HuH-7.5 (cell line): ENCODE measurements at regions not wholly inside any gene's neighbourhood (a gene's known extent, or its start where the extent isn't known, plus 50 kb on each side); places are given as distances from the start of the nearest gene placed in this dataset.

ENCODE experiments used
- DNase-seq: peaks from one replicate; pipeline ENCODE4 v3.0.0; 2011; ENCODE audit warnings: low spot score

DNA sequence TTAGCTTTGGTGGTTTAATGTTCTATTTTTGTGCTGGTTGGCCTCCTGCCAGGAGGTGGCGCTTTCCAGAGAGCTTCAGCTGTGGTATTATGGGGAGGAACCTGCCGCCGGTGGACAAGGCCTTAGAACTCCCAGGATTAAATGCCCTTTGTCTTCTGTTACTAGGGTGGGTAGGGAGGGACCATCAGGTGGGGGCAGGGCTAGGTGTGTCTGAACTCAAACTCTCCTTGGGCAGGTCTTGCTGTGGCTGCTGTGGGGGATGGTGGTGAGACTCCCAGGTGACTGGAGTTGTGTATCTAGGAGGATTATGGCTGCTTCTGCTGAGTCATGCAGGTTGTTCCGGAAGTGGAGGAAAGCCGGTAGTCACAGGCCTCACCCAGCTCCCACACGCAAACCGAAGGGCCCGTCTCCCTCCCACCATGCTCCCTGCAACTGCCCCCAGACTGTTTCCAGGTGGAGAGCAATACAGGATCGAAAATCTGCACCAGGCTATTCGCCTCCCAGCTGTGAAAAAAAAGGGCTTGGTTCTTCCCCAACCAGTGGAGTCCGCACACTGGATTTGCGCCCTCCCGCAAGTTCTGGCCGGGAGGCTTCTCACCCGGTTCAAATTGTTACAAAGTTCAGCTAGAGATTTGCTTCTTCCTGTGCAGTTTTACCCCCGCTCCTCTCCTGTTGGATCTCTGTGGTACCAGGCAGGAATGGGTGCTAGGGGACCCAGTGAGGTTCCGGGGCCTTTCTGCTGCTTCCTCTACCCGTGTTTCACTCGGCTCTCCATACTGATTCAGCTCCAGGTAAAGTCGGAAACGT lies 220.5 kb downstream of the CENPF start:
- DNase-seq: no peak

- DNase-seq: no peak
Observed at GRCh38 chr1:214824763-214825162, 221.8 kb downstream of the CENPF start.

DNA sequence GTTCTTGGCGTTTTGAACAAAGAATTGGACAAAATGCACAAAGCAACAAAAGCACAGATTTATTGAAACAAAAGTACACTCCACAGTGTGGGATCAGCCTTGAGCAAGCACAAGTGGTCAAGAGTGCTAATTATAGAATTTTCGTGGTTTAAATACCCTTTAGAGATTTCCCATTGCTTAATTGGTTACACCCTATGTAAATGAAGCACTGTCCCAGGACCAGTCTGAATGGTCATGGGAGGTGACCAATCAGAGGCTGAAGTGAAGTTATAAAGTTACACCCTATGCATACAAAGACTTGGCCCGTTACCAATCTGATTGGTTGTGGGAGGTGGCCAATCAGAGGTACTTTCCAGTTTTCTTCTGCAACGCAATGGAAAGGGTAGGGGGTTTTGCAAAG lies 223.6 kb downstream of the CENPF start:
- DNase-seq: no peak

GRCh38 chr1:214827883-214828282 lies 224.9 kb downstream of the CENPF start:
- no peak for DNase-seq

- DNase-seq: no peak
Observed at GRCh38 chr1:214830941-214831340, 227.9 kb downstream of the CENPF start.

DNA sequence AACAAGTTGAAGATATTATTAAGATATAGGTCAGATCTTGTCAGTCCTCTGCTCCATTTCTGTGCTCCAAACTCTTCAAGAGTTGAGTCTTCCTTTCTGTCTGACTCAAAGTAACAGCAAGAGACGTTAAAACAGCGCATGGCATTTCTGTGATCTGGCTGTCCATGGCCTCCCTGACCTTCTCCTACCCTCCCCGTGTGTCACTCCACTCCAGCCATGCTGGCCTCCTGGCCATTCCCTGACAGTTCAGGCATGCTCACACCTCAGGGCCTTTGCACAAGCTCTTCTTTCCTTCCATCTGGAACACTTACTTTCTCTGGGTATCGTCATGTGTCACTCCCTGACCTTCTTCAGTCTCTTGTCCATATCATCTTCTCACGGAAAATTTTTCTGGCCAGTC lies 229.0 kb downstream of the CENPF start:
- no peak for DNase-seq

DNA sequence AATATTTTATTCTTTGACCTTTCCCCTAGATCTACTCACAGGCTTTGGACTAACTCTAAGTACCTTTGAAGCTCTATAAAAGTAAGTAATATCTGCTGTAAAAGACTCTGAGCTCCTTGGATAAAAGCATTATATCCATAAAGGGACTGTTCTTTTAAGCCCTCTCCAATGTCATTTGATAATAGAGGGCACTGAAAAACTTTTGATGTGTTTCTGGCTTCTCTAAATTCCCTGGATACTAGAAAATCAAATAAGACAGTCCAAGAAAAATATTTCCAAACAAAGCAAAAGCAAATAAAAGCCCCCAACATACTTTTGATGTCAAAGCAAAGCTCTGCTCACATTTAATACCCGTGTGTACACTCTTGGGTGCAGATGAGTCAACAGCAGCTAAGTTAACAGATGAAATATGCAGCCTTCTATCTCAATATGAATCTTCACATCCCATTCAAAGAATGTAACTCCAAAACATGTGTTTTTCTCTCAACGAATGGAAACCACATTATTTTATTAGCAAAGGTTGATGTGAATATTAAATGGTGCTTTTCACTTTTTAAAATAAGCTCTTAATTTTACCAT lies 230.3 kb downstream of the CENPF start:
- DNase-seq: no peak

- no peak for DNase-seq
Observed at GRCh38 chr1:214837376-214837775, 234.4 kb downstream of the CENPF start.

GRCh38 chr1:214838351-214838750 lies 235.4 kb downstream of the CENPF start:
- DNase-seq: no peak

DNA sequence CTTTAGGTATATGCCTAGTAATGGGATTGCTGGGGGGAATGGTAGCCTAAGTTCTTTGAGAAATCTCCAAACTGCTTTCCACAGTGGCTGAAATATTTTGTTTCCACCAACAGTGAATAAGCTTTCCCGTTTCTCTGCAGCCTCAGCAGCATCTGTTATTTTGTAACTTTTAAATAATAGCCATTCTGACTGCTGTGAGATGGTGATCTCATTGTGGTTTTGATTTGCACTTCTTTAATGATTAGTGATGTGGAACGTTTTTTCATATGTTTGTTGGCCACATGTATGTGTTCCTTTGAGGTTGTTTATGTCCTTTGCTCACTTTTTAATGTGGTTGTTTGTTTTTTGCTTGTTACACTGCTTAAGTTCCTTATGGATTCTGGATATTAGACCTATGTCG lies 237.4 kb downstream of the CENPF start:
- DNase-seq: no peak

GRCh38 chr1:214842856-214843255 lies 239.7 kb upstream of the KCNK2 start:
- no peak for DNase-seq

DNA sequence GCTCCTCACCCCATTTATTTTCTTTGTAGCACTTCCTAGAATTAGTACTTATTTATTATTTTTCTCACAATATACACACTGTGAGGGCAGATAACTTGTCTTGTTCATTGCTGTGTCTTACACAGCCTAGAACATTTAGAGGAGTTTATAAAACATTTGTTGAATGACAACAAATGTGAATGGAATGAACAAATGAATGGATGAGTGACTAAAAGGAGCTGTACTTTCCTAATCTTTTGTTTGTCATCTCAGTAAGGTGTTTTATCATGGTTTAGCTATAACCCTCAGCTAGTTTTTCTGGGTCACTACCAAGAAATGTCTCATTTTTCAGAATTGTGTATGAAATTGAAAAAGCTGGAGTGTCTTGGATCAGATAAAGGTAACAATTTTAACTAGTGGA lies 239.3 kb upstream of the KCNK2 start:
- DNase-seq: no peak

- no peak for DNase-seq
Observed at GRCh38 chr1:214844319-214844718, 238.2 kb upstream of the KCNK2 start.

GRCh38 chr1:214846276-214846675 lies 236.3 kb upstream of the KCNK2 start:
- no peak for DNase-seq

DNA sequence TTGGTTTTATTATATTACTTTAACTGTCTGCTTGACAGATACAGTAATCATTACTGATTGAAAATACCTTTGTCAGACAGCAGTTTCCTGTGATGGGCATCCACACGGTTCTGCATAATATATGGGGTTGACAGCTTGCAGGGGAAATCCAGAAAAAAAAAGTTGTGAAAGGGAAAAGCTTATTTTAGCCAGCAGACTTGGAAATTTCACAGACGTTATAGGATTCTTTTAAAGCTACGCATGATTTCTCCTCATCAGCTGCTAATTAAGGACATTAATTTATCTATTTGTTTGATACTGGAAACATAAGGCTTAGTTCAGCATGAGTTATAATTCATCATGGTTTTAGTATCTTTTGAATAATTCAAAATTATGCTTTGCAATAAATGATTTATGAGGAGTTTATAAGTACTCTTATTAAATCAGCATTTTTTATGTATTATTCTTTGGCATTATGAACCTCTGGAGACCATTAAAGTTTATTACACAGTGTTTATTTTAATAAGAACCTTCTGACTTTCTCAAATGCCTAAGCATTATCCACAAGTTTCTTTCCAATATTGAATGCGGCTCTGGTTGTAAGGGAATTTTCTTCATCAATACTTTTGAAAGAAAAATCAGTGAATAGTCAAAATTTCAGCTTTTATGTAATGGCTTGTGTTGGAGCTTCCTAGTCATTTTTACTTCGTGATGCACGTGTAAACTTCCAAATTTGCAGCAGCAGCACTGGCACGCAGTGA lies 235.3 kb upstream of the KCNK2 start:
- no peak for DNase-seq

- DNase-seq: no peak
Observed at GRCh38 chr1:214848101-214848500, 234.4 kb upstream of the KCNK2 start.

- DNase-seq: no peak
Observed at GRCh38 chr1:214850432-214851050, 232.0 kb upstream of the KCNK2 start.

DNA sequence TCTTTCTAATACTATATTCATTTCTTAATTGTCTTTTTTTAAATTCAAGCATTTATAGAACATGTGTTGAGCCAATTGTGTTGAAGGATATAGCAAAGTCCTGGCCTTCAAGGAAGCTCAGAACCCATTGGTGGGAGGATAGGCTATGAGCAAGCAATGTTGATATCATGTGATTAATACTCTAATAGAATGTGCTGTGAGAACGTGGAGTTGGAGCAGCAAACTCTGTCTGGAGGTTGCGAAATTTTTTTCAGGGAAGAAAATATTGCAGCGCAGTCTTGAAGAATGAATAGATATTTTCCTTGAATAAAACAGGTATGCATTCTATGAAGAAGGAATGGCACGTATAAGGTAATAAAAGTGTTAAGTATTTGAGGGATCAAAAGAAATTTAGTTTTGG lies 229.2 kb upstream of the KCNK2 start:
- DNase-seq: no peak

DNA sequence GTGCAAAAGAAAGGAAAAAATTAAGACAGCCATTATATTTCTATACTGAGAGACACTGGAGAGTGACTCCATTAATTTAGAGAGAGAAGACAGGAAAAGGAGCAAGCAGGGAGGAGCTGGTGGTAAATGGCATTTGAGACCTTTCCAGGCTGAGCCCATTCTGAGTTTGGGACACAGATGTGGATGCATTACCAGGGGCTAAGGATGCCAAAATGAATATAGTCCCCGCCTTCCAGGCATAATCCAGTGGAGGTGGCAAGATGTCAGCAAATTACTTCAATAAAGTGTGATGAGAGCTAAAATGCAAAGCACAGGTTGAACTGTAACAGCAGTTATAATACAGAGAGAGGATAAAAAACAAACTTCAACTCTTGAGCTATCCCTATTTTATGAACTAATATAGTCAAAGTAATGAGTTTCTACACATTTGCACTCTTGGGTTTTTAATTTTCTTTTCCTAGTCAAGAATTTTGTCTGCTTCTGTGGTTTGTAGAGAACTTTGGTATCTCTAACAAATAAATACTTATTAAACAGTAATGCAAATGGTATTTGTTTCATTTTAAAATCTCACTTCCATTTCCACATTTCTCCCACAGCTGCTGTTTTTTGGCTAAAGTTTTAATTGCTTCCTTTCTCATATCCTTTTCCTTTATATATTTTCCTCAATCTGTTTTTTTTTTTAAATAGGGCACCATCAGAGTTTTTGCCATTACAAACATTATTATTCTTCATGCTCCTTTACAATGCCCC lies 228.2 kb upstream of the KCNK2 start:
- no peak for DNase-seq

DNA sequence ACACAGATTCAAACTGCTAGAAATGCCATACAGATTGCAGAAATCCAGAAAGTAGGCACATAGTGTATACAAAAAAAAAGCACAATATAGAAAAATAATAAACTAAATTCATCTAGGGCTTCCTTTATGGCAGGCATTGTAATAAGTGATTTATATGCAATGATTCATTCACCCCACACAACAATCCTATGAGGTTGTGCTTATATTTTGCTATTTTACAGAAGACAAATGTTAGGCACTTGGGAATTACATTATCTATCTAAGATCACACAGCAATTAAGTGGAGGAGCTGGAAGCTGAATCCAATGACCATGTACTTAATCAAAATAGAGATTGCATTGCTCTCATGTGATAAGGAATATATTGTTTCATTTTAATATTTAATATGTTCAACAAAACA lies 225.7 kb upstream of the KCNK2 start:
- no peak for DNase-seq

DNA sequence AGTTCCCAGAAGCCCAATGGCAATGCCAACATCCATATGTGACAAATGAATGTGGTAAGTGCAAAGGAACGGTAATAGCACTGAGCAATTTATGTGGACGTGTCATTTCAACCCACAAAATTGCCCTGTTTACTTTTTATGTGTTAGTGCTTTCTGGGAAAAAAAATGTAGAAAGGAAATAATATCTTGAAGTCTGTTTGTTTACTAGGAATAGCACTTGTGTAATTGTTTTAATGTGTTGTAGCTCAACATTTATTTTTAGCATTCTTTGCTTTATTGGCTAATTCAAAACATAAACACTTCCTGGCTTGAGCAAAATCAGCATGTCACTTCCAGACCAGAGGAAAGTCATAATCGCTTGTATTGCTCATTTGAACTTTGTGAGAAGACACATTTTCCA lies 224.8 kb upstream of the KCNK2 start:
- no peak for DNase-seq

DNA sequence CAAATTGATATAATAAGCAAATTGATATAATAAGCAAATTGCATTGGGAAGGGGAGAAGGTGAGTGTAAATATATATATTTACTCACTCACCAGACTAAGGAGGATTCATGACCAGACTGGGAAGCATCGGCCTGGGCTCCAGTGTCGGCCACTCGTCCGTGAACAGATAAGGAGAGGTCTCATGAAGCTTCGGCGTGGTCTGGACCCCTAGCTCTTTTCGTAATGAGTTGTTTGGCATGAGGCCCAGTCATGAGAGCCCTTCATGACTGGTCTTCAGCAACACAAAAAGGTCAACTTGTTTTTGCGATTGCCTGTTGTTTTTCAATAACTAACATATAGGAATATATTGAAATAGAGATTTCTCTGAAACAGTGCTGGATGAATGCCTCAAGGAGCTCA lies 222.9 kb upstream of the KCNK2 start:
- DNase-seq: no peak
